OCI-LY1 (cell line): ENCODE measurements at regions not wholly inside any gene's neighbourhood (a gene's known extent, or its start where the extent isn't known, plus 50 kb on each side); places are given as distances from the start of the nearest gene placed in this dataset.

Source experiments
- H2AFZ ChIP-seq: fragments of 200-600 bp; sonication (generic), shearing (Covaris generic); 2 replicates; pipeline ENCODE4 v1.6.0; 2014; ENCODE audit warnings: antibody characterized with exemption, mild to moderate bottlenecking, low read length
- H3F3A ChIP-seq: fragments of 200-600 bp; sonication (generic), shearing (Covaris generic); 2 replicates; pipeline ENCODE4 v1.6.0; 2014; ENCODE audit warnings: mild to moderate bottlenecking, antibody characterized with exemption, low read length, moderate library complexity; ENCODE audit not compliant: insufficient read depth
- H3K27ac ChIP-seq: fragments of 200-600 bp; sonication (generic); 2 replicates; pipeline ENCODE4 v1.5.1; 2014; ENCODE audit warnings: low read length, mixed run types, mild to moderate bottlenecking, low read depth; ENCODE audit not compliant: poor library complexity, severe bottlenecking
- H3K27me3 ChIP-seq: fragments of 200-600 bp; sonication (generic); 2 replicates; pipeline ENCODE4 v1.6.0; 2014; ENCODE audit warnings: antibody characterized with exemption, mild to moderate bottlenecking, low read length, moderate library complexity; ENCODE audit not compliant: insufficient read depth
- H3K36me3 ChIP-seq: fragments of 200-600 bp; sonication (generic); 2 replicates; pipeline ENCODE4 v1.6.1; 2014; ENCODE audit warnings: mild to moderate bottlenecking, antibody characterized with exemption, low read length, moderate library complexity, mixed read lengths; ENCODE audit not compliant: insufficient read depth
- H3K4me1 ChIP-seq: fragments of 200-600 bp; sonication (generic); 2 replicates; pipeline ENCODE4 v1.5.1; 2014; ENCODE audit warnings: mild to moderate bottlenecking, low read length, moderate library complexity; ENCODE audit not compliant: insufficient read depth, severe bottlenecking
- H3K4me2 ChIP-seq: fragments of 200-600 bp; sonication (generic), shearing (Covaris generic); 2 replicates; pipeline ENCODE4 v1.6.1; 2014; ENCODE audit warnings: low read length
- H3K4me3 ChIP-seq: fragments of 200-600 bp; sonication (generic); 2 replicates; pipeline ENCODE4 v1.5.1; 2014; ENCODE audit warnings: low read length, low read depth, mild to moderate bottlenecking, mixed read lengths; ENCODE audit not compliant: poor library complexity, severe bottlenecking
- H3K79me2 ChIP-seq: fragments of 200-600 bp; shearing (Covaris generic); 2 replicates; pipeline ENCODE4 v1.6.1; 2016; ENCODE audit warnings: mixed run types, low read length, mixed read lengths; ENCODE audit not compliant: insufficient read depth
- H3K9ac ChIP-seq: fragments of 200-600 bp; sonication (generic), shearing (Covaris generic); 2 replicates; pipeline ENCODE4 v1.6.1; 2014; ENCODE audit warnings: mild to moderate bottlenecking, low read length, mixed read lengths
- H3K9me2 ChIP-seq: fragments of 200-600 bp; sonication (generic), shearing (Covaris generic); 2 replicates; pipeline ENCODE4 v1.6.1; 2014; ENCODE audit warnings: low read depth, mild to moderate bottlenecking, low read length, mixed read lengths
- H3K9me3 ChIP-seq: fragments of 200-600 bp; shearing (Covaris generic); 2 replicates; pipeline ENCODE4 v1.6.1; 2014; ENCODE audit warnings: low read length, mixed read lengths
- H4K20me1 ChIP-seq: fragments of 200-600 bp; sonication (generic), shearing (Covaris generic); 2 replicates; pipeline ENCODE4 v1.6.0; 2016; ENCODE audit warnings: mild to moderate bottlenecking, low read length; ENCODE audit not compliant: insufficient read depth
- EZH2 ChIP-seq: fragments of 200-600 bp; sonication (generic), shearing (Covaris generic); IDR thresholded peaks from 2 replicates; pipeline ENCODE4 v1.8.0; 2017; ENCODE audit warnings: borderline replicate concordance, mixed run types, mild to moderate bottlenecking, antibody characterized with exemption, low read length, moderate library complexity, mixed read lengths
- TF ChIP-seq, protein P1 (sequence below): fragments of 200-600 bp; sonication (generic), shearing (Covaris generic); IDR thresholded peaks from 2 replicates; pipeline ENCODE4 v1.5.1; 2017; ENCODE audit warnings: mild to moderate bottlenecking, antibody characterized with exemption, low read length, moderate library complexity, mixed read lengths

DNA sequence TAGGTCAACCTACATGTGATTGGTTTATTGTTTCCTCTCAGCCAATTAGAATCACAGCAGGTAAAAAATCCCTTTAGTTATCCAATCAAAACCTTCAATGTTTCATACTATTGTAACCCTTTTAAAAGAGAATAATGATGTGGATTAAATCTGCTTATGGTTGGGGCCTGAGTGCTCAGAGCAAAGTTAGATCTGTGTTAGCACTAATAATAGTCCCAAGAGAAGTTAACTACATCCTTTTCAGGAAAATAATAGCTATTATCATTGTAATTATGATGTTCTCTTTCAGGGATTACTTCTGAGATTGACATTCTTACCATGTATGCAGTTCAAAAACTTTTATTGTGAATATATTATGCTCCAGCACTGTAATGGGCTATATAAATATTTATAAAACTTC lies 262.6 kb upstream of the ARX start:
- H3K4me2 ChIP-seq = no peak overlapping the region
- H3K4me3 ChIP-seq = no peak overlapping the region
- H3K36me3 ChIP-seq = no peaks in the 10 kb centered on the region
- no peak overlapping the region for H3K27ac ChIP-seq
- no peak overlapping the region for H2AFZ ChIP-seq
- H3K79me2 ChIP-seq = no peaks in the 10 kb centered on the region
- H3K4me1 ChIP-seq = no peaks in the 10 kb centered on the region
- H4K20me1 ChIP-seq = no peaks in the 10 kb centered on the region
- no peaks in the 10 kb centered on the region for H3K9me3 ChIP-seq
- no peak overlapping the region for H3K9ac ChIP-seq
- H3F3A ChIP-seq = no peaks in the 10 kb centered on the region
- TF ChIP-seq, protein P1, sequence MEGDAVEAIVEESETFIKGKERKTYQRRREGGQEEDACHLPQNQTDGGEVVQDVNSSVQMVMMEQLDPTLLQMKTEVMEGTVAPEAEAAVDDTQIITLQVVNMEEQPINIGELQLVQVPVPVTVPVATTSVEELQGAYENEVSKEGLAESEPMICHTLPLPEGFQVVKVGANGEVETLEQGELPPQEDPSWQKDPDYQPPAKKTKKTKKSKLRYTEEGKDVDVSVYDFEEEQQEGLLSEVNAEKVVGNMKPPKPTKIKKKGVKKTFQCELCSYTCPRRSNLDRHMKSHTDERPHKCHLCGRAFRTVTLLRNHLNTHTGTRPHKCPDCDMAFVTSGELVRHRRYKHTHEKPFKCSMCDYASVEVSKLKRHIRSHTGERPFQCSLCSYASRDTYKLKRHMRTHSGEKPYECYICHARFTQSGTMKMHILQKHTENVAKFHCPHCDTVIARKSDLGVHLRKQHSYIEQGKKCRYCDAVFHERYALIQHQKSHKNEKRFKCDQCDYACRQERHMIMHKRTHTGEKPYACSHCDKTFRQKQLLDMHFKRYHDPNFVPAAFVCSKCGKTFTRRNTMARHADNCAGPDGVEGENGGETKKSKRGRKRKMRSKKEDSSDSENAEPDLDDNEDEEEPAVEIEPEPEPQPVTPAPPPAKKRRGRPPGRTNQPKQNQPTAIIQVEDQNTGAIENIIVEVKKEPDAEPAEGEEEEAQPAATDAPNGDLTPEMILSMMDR = no peak
- TF ChIP-seq EZH2 = no peak
- H3K9me2 ChIP-seq = no peaks in the 10 kb centered on the region
- no peaks in the 10 kb centered on the region for H3K27me3 ChIP-seq

- Histone ChIP-seq H3K27me3 (no peaks in the 10 kb centered on the region), H3K9ac (no peak overlapping the region), H3K36me3 (no peaks in the 10 kb centered on the region), H3K4me1 (no peaks in the 10 kb centered on the region), H3K4me3 (no peak overlapping the region), H3K79me2 (no peaks in the 10 kb centered on the region), H3K9me3 (no peaks in the 10 kb centered on the region), H3K9me2 (no peaks in the 10 kb centered on the region), H3K4me2 (no peak overlapping the region), H4K20me1 (no peaks in the 10 kb centered on the region), H2AFZ (no peak overlapping the region), H3K27ac (no peak overlapping the region), H3F3A (no peaks in the 10 kb centered on the region)
- no peak for TF ChIP-seq EZH2
- TF ChIP-seq, protein P1 = no peak
Observed at GRCh38 chrX:25277574-25277973, 261.8 kb upstream of the ARX start.

GRCh38 chrX:25275159-25275558 lies 259.4 kb upstream of the ARX start:
- no peak overlapping the region for H2AFZ ChIP-seq
- TF ChIP-seq, protein P1 = no peak
- H3K4me2 ChIP-seq = no peak overlapping the region
- no peak overlapping the region for H3K27ac ChIP-seq
- H3K4me3 ChIP-seq = no peak overlapping the region
- no peaks in the 10 kb centered on the region for H3K9me3 ChIP-seq
- H3K9ac ChIP-seq = no peak overlapping the region
- no peaks in the 10 kb centered on the region for H3F3A ChIP-seq
- no peaks in the 10 kb centered on the region for H3K9me2 ChIP-seq
- no peaks in the 10 kb centered on the region for H3K36me3 ChIP-seq
- no peaks in the 10 kb centered on the region for H3K79me2 ChIP-seq
- no peaks in the 10 kb centered on the region for H3K27me3 ChIP-seq
- H3K4me1 ChIP-seq = no peaks in the 10 kb centered on the region
- H4K20me1 ChIP-seq = no peaks in the 10 kb centered on the region
